Stimulated activated naive CD8-positive, alpha-beta T cell treated with anti-CD3 and anti-CD28 coated beads, Interleukin-15, Interleukin-2, amounts not matched to agents 100 ng/mL and 50 ng/mL, for 24 hours (primary cell): ENCODE measurements at regions not wholly inside any gene's neighbourhood (a gene's known extent, or its start where the extent isn't known, plus 50 kb on each side); places are given as distances from the start of the nearest gene placed in this dataset.

ENCODE experiments used
- H3K27ac Mint-ChIP-seq: one replicate; pipeline ENCODE4 v1.8.0; 2021; ENCODE audit warnings: mild to moderate bottlenecking, mixed read lengths
- H3K27me3 Mint-ChIP-seq: one replicate; pipeline ENCODE4 v1.8.0; 2021; ENCODE audit warnings: mixed read lengths
- H3K36me3 Mint-ChIP-seq: one replicate; pipeline ENCODE4 v1.8.0; 2021; ENCODE audit warnings: low read depth, mixed read lengths
- H3K4me1 Mint-ChIP-seq: one replicate; pipeline ENCODE4 v1.8.0; 2021; ENCODE audit warnings: low read depth, mixed read lengths
- H3K4me3 Mint-ChIP-seq: one replicate; pipeline ENCODE4 v1.8.0; 2021; ENCODE audit warnings: mild to moderate bottlenecking, mixed read lengths
- H3K9me3 Mint-ChIP-seq: one replicate; pipeline ENCODE4 v1.8.0; 2021; ENCODE audit warnings: mixed read lengths

GRCh38 chr5:98109561-98110006, 663.9 kb upstream of the RGMB start:
- no peaks in the 10 kb centered on the region for H3K36me3 Mint-ChIP-seq
- no peaks in the 10 kb centered on the region for H3K9me3 Mint-ChIP-seq
- H3K4me1 Mint-ChIP-seq = no peaks in the 10 kb centered on the region
- no peak overlapping the region for H3K27ac Mint-ChIP-seq
- no peak overlapping the region for H3K4me3 Mint-ChIP-seq
- H3K27me3 Mint-ChIP-seq = peaks cover 4% of the 10 kb centered on the region

GRCh38 chr5:98110282-98110691, 663.2 kb upstream of the RGMB start:
- Mint-ChIP-seq H3K27ac (no peak overlapping the region), H3K4me1 (no peaks in the 10 kb centered on the region), H3K4me3 (no peak overlapping the region), H3K9me3 (no peaks in the 10 kb centered on the region), H3K36me3 (no peaks in the 10 kb centered on the region), H3K27me3 (peaks cover 4% of the 10 kb centered on the region)

GRCh38 chr5:98110791-98111190, 662.7 kb upstream of the RGMB start:
- H3K4me1 Mint-ChIP-seq = no peaks in the 10 kb centered on the region
- no peaks in the 10 kb centered on the region for H3K9me3 Mint-ChIP-seq
- H3K27me3 Mint-ChIP-seq = peaks cover 4% of the 10 kb centered on the region
- no peak overlapping the region for H3K4me3 Mint-ChIP-seq
- H3K27ac Mint-ChIP-seq = no peak overlapping the region
- no peaks in the 10 kb centered on the region for H3K36me3 Mint-ChIP-seq

GRCh38 chr5:98111686-98112085, 661.8 kb upstream of the RGMB start:
- no peak overlapping the region for H3K27ac Mint-ChIP-seq
- no peaks in the 10 kb centered on the region for H3K9me3 Mint-ChIP-seq
- no peaks in the 10 kb centered on the region for H3K4me1 Mint-ChIP-seq

GRCh38 chr5:98121036-98121936, 652.2 kb upstream of the RGMB start:
- Mint-ChIP-seq H3K27ac (no peak overlapping the region), H3K27me3 (no peaks in the 10 kb centered on the region), H3K4me3 (no peak overlapping the region), H3K36me3 (no peaks in the 10 kb centered on the region), H3K4me1 (no peaks in the 10 kb centered on the region), H3K9me3 (no peaks in the 10 kb centered on the region)

More at GRCh38 chr5:98111686-98112085, 661.8 kb upstream of the RGMB start:
- Mint-ChIP-seq H3K36me3 (no peaks in the 10 kb centered on the region), H3K4me3 (no peak overlapping the region), H3K27me3 (peaks cover under 1% of the 10 kb centered on the region)

GRCh38 chr5:98128271-98128670, 645.2 kb upstream of the RGMB start:
- H3K9me3 Mint-ChIP-seq = no peaks in the 10 kb centered on the region
- H3K36me3 Mint-ChIP-seq = no peaks in the 10 kb centered on the region
- H3K27ac Mint-ChIP-seq = no peak overlapping the region
- no peak overlapping the region for H3K4me3 Mint-ChIP-seq
- H3K27me3 Mint-ChIP-seq = no peaks in the 10 kb centered on the region
- no peaks in the 10 kb centered on the region for H3K4me1 Mint-ChIP-seq

GRCh38 chr5:98128846-98129245, 644.6 kb upstream of the RGMB start:
- no peak overlapping the region for H3K4me3 Mint-ChIP-seq
- H3K9me3 Mint-ChIP-seq = no peaks in the 10 kb centered on the region
- no peaks in the 10 kb centered on the region for H3K27me3 Mint-ChIP-seq
- H3K4me1 Mint-ChIP-seq = no peaks in the 10 kb centered on the region
- no peak overlapping the region for H3K27ac Mint-ChIP-seq
- H3K36me3 Mint-ChIP-seq = no peaks in the 10 kb centered on the region

GRCh38 chr5:98130261-98131035, 643.0 kb upstream of the RGMB start:
- no peak overlapping the region for H3K27ac Mint-ChIP-seq
- H3K27me3 Mint-ChIP-seq = no peaks in the 10 kb centered on the region
- no peaks in the 10 kb centered on the region for H3K9me3 Mint-ChIP-seq
- H3K4me3 Mint-ChIP-seq = no peak overlapping the region
- H3K4me1 Mint-ChIP-seq = no peaks in the 10 kb centered on the region
- no peaks in the 10 kb centered on the region for H3K36me3 Mint-ChIP-seq

GRCh38 chr5:98144116-98144515, 629.3 kb upstream of the RGMB start:
- no peak overlapping the region for H3K4me3 Mint-ChIP-seq
- no peaks in the 10 kb centered on the region for H3K27me3 Mint-ChIP-seq

GRCh38 chr5:98144710-98145109, 628.8 kb upstream of the RGMB start:
- no peaks in the 10 kb centered on the region for H3K4me1 Mint-ChIP-seq
- H3K27ac Mint-ChIP-seq = no peak overlapping the region
- no peaks in the 10 kb centered on the region for H3K27me3 Mint-ChIP-seq
- H3K4me3 Mint-ChIP-seq = no peak overlapping the region
- no peaks in the 10 kb centered on the region for H3K9me3 Mint-ChIP-seq
- no peaks in the 10 kb centered on the region for H3K36me3 Mint-ChIP-seq

More at GRCh38 chr5:98144116-98144515, 629.3 kb upstream of the RGMB start:
- Mint-ChIP-seq H3K9me3 (no peaks in the 10 kb centered on the region), H3K36me3 (no peaks in the 10 kb centered on the region), H3K27ac (no peak overlapping the region), H3K4me1 (no peaks in the 10 kb centered on the region)

- Mint-ChIP-seq H3K27me3 (no peaks in the 10 kb centered on the region), H3K9me3 (no peaks in the 10 kb centered on the region), H3K27ac (no peak overlapping the region), H3K36me3 (no peaks in the 10 kb centered on the region), H3K4me3 (no peak overlapping the region), H3K4me1 (no peaks in the 10 kb centered on the region)
Measured at GRCh38 chr5:98157368-98157767, 616.1 kb upstream of the RGMB start.

GRCh38 chr5:98158440-98158839, 615.0 kb upstream of the RGMB start:
- Mint-ChIP-seq H3K27ac (no peak overlapping the region), H3K36me3 (no peaks in the 10 kb centered on the region), H3K4me1 (no peaks in the 10 kb centered on the region), H3K9me3 (no peaks in the 10 kb centered on the region), H3K4me3 (no peak overlapping the region), H3K27me3 (no peaks in the 10 kb centered on the region)

- Mint-ChIP-seq H3K27me3 (no peaks in the 10 kb centered on the region), H3K36me3 (no peaks in the 10 kb centered on the region), H3K4me3 (no peak overlapping the region), H3K9me3 (no peaks in the 10 kb centered on the region), H3K4me1 (no peaks in the 10 kb centered on the region), H3K27ac (no peak overlapping the region)
Measured at GRCh38 chr5:98163796-98164493, 609.5 kb upstream of the RGMB start.

- Mint-ChIP-seq H3K27me3 (no peaks in the 10 kb centered on the region), H3K36me3 (no peaks in the 10 kb centered on the region), H3K27ac (no peak overlapping the region), H3K4me3 (no peak overlapping the region), H3K9me3 (no peaks in the 10 kb centered on the region), H3K4me1 (no peaks in the 10 kb centered on the region)
Measured at GRCh38 chr5:98168871-98169270, 604.6 kb upstream of the RGMB start.

GRCh38 chr5:98170994-98171393, 602.5 kb upstream of the RGMB start:
- Mint-ChIP-seq H3K4me1 (no peaks in the 10 kb centered on the region), H3K36me3 (no peaks in the 10 kb centered on the region), H3K27me3 (no peaks in the 10 kb centered on the region), H3K27ac (no peak overlapping the region), H3K4me3 (no peak overlapping the region), H3K9me3 (no peaks in the 10 kb centered on the region)
